GM19239 (cell line): ENCODE measurements at regions not wholly inside any gene's neighbourhood (a gene's known extent, or its start where the extent isn't known, plus 50 kb on each side); places are given as distances from the start of the nearest gene placed in this dataset.

Experiments
- DNase-seq: peaks from one replicate; pipeline ENCODE4 v3.0.0; 2011; ENCODE audit warnings: low spot score; ENCODE audit not compliant: insufficient read length
- FAIRE-seq: peaks from 2 replicates; lab custom pipeline; 2011; peaks lifted over from hg19 to GRCh38; lab: Jason Lieb, UNC

DNA sequence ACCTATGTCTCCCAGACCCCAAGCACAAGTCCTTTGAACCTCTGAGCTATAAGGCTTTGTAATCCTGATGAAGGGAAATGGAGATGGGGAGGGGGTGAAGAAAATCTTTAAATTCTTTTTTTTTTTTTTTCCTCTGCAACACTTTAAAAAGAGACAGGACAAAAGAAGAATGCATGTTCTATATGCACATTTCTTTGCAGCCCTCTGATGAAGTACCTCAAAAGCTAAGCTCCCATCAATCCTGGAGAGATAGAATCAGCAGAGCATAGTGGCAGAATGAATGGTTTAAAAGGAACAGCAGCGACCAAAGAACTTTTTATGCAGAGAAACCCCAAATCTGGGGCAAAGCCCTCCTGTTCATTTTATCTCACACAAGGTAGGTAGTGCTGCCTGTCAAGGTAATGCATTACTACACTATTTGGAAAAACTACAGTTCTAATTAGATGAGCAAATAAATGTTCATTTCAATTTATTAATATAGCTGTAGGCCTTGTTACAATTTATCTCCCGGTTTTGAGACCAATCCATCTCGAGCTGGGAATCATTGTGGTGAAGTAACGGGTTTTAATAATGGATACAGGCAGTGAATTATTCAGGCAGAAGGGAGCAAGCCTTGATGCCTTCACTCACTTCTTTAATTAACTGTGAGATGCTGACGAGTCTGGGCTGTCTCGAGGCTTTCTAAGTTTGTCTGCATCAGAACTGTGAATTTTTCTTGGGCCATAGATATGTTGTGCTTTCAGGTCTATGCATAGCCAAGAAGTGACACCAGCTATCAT is 173.5 kb upstream of the ZNF608 start:
- peak; percentile 69 for FAIRE-seq
- DNase-seq = no peak

DNA sequence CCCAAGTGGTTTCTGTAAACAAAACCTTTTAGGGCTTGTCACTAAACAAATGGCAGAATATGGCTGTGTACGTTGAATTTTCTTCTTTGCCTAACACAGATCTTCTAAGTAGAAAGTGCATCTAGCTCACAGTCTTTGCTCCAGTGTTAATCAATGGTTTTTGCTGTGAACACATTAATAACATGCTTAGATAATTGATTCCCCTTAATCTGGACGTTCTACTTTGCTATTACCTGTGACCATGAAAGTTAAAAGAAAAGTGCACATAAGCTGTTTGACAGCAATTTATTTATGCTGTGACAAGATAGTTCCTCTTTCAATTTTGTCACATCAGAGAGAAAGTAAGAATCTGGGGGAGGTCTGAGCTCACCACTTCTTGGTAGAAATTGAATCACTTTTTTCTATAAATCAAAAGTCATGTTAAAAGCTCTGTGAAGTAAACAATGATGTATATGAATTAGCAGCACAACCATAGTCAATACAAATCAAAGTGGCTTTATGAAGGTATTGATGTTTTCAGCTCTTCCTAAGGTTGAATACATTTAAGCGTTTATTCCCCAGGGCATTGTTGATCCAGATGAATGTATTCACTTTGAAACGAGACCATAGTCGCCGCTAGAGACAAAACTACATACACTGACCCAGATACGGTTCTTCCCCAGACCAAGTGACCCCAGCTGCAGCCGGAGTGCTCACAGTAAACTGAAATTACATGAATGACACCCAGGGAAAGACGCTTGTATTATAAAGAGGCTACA is 174.6 kb upstream of the ZNF608 start:
- peak; percentile 93 for FAIRE-seq
- no peak for DNase-seq

DNA sequence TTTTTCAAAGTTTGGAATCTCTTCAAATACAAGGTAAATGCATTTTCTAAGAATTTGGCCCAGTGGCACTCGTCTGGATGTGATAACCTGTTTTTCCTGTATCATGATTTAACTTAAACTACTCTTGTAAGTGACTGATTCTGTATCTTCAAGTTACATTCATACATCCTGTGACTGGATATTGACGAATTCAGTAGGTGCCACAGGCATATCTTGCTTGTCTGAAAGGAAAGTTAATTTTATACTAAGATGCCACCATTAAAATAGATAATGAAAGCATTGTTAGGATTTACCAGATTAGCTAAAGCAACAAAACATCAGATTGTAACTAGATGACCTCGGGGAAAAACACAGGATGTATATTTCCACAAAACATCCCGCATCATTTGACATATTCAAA is 175.3 kb upstream of the ZNF608 start:
- FAIRE-seq (peak; percentile 40), DNase-seq (no peak)

DNA sequence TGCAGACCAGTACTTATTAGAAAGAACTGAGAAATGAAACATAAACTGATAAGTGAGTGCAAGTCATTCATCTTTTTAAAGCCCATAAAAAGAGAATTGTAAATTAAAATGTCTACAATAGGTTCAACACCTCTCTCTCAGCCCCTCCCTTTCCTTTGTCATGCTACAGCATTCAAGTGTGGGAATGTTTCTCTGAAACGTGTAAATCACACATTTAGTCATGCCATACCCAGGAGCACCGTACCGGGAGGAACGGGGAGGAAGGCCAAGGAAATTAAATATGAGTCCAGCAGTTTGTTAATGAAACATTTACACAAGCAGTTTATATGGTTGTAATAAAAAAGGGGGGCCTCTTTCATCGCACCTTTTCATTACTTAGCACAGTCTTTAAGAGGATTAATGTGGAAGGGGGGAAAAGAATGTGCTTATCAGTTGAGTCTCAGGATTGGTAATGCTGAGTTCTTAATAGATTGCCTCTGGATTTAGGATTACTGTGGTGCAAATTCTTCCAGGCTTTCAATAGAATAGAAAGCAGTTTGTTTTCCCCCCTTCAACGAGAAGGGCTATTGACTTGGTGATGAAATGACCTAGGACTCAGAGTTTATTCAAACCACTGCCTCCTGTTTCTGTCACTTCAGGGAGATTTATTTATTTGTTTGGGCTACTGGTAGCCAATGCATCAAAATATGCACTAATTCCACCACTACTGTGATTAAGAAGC is 176.0 kb upstream of the ZNF608 start:
- FAIRE-seq (peak; percentile 86), DNase-seq (no peak)

DNA sequence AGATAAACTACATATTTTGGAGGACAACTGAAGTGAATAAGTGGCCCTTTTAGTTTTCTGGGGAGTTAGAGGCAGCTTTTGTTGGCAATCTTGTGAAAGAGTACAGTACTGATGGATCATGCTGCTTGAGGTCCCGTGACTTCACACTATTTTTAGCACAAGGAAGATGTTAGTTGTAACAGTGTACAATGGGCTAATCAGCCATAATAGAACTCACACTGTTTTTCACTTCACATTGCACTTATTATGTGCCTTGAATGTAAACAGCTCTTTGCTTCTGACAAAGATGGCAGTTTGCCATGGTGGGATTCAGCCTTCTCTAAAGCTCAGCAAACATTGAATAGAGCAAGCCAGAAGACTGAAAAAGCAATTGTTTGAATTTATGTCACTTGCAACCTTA is 176.7 kb upstream of the ZNF608 start:
- DNase-seq = no peak
- FAIRE-seq = no peak

DNA sequence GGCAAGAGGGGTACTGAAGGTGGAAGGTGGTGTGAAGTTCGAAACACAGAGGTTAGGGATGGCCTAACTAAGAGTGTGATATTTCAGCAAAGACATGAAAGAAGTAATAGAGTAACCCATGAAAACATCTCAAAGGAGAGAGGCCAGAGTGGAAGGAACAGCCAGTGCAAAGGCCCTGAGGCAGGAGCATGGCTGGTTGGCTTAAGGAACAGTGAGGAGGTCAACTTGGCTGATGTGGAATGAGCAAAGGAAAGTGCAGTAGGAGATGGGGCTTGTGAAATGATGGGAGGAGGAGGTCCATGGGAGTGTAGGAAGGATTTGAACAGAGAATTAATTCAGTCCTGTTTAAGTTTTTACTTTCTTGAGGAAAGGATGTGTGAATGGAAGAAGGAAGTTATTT is 178.3 kb upstream of the ZNF608 start:
- DNase-seq (no peak), FAIRE-seq (no peak)

DNA sequence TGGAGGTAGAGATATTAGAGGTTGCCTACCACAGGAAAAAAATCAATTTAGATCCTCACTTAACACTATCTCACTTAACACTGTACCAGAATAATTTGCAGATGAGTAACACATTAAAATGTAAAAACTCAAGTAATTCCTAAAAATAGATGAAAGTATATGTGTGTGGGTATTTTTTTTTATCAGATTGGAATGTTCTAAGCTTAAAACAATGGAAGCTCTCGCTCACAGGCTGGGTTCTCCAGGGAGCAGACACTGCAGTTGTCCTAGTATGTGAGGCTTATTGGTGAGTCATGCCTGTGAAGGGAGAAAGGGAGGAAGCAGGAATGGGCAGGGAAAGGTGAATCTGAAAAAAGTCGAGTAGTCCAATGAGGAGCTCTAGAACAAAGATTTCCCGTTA is 181.3 kb upstream of the ZNF608 start:
- no peak for DNase-seq

DNA sequence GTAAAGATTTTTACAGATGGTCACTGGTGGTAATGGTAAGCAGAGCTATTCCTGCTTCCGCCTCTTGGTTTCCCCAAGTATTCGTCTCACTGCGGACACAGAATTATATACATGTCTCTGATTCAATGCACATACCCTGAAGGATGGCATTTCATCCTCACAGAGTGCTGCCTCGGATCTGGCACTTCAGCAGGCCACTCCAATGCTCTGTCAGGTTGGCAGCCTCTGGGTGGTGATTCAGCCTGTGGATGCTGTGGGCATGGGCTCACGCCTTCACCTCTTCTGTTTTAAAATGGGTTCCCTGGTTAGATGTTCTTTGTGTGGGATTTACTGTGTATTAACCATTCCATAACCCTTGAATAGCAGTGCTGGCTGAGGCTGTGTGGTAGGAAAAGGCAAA is 182.6 kb upstream of the ZNF608 start:
- FAIRE-seq (no peak), DNase-seq (no peak)

More for the DNA sequence above, 181.3 kb upstream of the ZNF608 start:
- FAIRE-seq = no peak

DNA sequence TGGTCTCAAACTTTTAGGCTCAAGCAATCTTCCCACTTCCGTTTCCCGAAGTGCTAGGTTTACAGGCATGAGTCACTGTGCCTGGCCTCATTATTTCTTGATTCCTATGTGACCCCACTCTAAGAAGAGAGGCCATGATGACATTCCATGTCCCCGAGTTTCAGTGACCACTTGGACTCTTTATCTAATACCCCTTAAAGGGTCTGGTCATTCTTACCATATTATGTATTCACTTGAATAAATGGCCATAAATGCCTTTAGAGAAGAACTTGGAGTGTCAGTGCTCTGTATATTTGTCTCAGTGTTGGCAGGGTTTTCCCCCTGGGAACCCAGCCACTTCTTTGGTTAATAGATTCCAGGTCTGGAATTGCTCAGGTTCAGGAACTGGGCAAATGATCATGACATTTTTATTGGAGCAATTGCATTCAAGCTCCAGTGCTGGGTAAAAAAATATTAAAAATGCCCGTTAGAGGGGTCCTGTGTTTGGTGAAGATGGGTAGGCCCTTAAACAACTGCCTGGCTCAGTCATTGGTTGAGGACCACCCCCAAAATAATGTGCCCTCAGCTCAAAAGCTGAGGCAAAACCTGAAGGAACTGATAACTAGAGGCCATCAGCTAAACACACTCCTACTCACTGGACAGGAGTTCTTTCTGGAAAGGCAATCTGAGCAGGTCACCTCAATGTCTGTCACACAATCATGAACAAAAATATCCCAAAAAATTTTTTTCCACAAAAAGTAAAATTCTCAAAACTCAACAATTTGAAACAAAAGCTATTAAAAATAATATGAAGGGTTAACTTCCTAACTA is 186.6 kb upstream of the ZNF608 start:
- DNase-seq (no peak), FAIRE-seq (peak; percentile 8)

DNA sequence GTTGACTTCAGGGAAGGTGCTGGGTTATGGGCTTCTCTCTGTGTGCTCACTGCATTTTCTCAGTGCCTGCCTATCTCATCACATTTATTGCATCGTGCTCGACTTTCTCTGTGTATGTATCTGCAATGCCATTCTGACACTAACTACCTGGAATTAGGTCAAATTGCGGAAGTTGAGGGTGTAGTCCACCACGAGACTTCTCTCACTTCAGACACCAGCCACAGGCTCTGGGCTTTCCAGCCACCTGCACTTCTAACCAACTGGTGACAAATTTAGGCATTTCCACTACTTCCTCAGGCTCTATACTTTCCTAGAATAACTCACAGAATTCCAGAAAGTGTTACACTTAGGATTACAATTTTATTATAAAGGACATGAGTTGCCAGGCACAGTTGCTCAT is 188.6 kb upstream of the ZNF608 start:
- peak; percentile 93 for FAIRE-seq
- DNase-seq = no peak

DNA sequence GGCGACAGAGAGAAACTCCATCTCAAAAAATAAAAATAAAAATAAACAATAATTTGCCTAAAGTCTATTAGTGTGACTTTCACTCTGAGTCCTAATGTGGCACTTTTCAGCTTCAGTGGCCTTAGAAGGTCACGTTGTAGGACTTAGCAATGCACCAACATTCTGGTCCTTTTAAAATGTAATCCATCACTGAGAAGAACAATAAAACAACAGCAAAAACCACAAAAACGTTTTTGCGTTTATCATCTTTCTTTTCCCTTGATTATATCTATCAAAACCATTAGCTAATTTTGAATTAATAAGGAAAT is 190.1 kb upstream of the ZNF608 start:
- peak; percentile 35 for FAIRE-seq
- DNase-seq = no peak

DNA sequence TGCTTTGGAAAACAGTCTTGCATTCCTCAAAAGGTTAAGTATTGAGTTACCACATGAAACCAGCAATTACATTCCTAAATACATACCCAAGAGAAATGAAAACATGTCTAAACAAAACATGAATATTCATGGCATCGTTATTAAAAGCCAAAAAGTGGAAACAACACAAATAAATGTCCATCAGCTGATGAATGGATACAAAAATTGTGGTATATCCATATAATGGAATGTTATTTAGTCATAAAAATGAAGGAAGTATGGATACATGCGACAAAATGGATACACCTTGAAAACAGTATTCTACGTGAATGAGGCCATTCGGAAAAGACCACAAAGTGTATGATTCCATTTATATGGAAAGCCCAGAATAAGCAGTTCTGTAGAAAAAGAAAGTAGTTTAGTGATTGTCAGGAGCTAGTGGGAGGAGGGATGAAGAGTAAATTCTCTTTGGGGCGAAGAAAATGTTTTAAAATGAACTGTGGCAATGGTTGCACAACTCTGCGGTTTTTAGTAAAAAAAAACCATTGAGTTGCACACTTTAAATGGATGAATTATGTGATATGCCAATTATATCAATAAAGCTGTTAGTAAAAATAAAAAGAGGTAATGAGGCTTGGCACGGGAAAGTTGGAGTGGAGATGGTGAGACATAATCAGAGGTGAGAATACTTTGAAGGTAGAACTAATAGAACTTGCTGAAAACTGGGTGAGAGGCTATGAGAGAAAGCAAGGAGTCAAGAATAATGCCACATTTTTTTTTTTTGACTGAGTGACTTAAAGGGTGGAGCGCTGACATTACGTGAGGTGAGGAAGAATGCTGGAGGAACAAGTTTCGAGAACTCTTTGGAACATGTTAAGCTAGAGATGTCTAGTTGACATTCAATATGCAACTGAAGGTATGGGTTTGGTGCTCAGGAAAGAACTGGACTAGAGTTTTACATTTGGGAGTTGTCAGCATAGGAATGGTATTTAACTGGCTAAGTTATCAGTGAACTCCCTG is 194.9 kb upstream of the ZNF608 start:
- no peak for FAIRE-seq
- no peak for DNase-seq

DNA sequence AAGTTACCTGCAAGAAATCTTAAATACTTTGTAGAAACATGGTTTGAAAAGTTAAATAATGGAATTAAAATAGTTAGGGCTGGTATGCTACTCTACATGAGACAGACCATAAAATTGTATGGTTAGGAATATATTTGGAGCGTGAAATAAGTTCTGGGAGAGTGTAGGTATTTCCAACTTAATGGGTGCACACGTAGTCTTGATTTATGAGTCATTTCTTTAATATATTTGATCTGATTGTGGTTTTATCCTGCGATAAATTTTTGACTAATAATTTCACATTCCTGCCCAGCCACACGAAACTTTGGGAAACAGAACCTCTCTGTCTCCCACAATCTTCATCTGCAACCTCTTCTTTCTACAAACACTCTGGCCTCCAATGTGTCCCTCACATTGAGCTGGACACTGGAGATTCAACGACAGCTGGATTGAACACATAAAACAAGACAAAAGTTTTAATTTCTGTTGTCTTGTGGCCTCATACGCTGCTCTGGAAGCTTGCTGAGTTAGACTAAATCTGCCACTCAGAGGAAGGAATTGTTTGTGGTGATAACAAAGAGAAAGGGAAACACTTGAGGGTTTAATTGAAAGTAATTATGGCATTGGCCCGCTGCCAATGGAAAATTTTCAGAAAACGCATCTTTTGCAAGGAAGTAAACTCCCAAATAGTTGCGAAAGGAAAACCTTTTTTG is 201.8 kb upstream of the ZNF608 start:
- FAIRE-seq = peak; percentile 55
- no peak for DNase-seq

DNA sequence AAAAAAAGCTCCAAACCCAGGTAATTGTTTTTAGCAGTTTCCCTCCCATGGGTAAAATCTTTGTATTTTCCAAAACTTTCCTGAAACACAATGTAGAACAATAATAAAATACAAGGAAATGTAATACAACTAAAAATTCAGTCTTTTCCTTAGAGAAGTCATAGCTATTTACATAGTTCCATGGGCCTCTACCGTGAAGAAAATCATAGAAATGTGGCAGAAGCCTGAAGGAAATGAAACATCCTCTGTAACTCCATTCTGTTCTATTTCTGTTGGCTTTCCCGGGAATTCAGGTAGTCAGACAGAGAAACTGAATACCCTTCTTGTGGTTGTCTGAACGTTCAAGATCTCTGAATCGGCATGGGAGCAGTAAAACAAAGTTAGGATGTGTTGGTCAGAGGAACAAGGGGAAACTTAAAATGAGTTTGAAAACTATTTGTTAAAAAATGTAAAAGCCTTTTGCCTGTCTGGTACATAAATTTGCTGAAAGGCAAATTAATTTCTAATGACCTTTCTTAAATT is 202.4 kb upstream of the ZNF608 start:
- DNase-seq (no peak), FAIRE-seq (peak; percentile 40)

DNA sequence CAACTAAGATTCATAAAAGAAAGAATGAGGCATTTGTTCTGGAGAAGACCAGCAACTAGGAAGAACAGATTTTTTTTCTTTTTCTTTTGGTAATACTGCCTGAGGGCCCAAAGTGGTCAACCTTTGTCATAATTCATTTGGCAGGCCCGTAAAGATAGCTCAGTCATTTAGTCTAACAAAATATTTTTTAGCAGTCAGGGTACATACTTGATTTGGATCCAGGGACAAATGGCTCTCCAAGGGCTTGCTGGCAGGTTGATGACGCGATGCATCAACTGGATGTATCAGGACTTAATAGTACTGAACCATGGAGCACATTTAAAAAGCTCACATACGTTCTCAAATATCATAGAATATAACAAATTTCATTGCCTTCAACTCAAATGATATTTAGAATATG is 203.4 kb upstream of the ZNF608 start:
- DNase-seq (no peak), FAIRE-seq (no peak)

DNA sequence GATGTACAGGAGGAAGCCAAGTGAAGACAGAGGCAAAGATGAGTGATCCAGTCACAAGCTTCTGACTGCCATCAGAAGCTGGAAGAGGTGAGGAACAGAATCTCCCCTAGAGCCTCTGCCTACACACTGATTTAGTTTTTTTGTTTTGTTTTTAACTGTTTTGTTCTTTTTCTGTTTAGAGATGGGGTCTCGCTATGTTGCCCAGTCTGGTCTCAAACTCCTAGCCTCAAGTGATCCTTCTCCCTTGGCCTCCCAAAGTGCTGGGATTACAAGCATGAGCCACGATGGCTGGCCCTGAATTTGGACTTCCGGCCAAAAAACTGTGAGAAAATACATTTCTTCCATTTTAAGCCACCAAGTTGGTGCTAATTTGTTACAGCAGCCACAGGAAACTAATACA is 204.7 kb upstream of the ZNF608 start:
- FAIRE-seq (no peak), DNase-seq (no peak)

DNA sequence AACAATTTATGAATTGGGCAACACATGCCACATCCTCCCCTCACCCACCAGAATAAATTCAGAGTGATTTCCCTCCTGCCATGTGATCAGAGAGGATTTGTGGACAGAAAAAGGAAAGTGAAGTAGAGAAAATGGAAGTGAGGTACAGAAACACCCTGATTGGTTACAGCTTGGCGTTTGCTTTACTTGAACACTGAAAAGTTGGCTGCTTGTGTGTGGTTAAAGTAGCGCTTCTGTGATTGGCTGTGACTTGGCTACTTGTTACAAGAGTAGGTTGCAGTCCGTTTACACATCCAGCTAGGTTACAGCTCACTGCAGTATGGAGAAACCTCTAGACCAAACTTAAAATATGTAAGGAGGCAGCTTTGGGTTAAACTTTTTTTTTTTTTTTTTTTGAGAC is 205.2 kb upstream of the ZNF608 start:
- peak; percentile 17 for DNase-seq
- peak; percentile 99 for FAIRE-seq

DNA sequence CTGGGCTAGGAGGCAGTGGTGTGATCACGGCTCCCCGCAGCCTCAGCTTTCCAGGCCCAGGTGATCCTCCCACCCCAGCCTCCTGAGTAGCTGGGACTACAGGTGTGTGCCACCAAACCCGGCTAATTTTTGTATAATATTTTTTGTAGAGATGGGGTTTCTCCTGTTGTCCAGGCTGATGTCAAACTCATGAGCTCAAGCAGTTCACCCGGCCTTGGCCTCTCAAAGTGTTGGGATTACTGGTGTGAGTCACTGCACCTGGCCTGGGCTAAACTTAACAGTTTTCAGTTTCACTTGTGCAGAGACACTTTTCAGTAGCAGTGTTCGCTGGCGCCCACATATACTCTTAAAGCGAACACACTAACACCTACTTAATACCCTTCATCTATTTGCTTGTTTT is 205.6 kb upstream of the ZNF608 start:
- peak; percentile 13 for DNase-seq
- FAIRE-seq = no peak
